Right lobe of liver (tissue), 4 donors: ENCODE measurements at regions not wholly inside any gene's neighbourhood (a gene's known extent, or its start where the extent isn't known, plus 50 kb on each side); places are given as distances from the start of the nearest gene placed in this dataset.

Experiments
- CTCF ChIP-seq, 4 donors: fragments of 200-600 bp in 3 of 4; fragments of 450-650 bp in 1 of 4; IDR thresholded peaks; one replicate each; pipeline versions ENCODE4 v1.5.1 to v1.8.0; 2016 to 2022; ENCODE audit warnings: antibody characterized with exemption in 4 of 4, mild to moderate bottlenecking in 2 of 4
- POLR2A ChIP-seq: fragments of 450-650 bp; IDR thresholded peaks from one replicate; pipeline ENCODE4 v1.6.1; 2017; ENCODE audit warnings: antibody characterized with exemption, mild to moderate bottlenecking
- donor health status: DM: no; HTN: no; CAD: no.
- donor health status: DM: no; HTN: no; CAD: no.
- donor health status: DM: no; HTN: yes; CAD: no.

DNA sequence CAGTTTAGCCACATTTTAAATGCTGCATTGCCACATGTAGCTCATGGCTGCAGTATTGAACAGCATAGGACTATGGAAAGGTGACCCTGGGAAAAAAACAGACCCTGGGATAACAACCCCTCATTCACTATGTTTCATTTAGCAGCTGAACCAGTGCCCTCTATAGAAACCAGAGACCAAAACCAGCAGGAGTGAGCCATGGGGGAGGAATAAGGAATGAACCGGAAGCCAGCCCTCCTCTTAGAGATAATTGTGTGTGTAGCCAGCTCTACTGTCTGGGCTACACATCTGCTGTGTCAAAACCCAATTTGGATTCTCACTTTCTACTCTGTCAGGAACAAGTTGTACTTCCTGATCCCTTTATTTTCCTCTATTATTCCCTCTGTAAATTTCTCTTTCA is 158.5 kb upstream of the S100G start:
- TF ChIP-seq CTCF (IDR thresholded peaks at IDR 0.05) (no peak), POLR2A (no peak)
